Epithelial cell of proximal tubule (primary cell): ENCODE measurements at regions not wholly inside any gene's neighbourhood (a gene's known extent, or its start where the extent isn't known, plus 50 kb on each side); places are given as distances from the start of the nearest gene placed in this dataset.
A peak's percentile ranks its signal among the peaks of the same experiment; 100 is the strongest.

ENCODE experiments used
- DNase-seq: peaks from one replicate; pipeline ENCODE4 v3.0.0-alpha.2; 2011; ENCODE audit warnings: low read depth
- H3K4me3 ChIP-seq: 2 replicates; pipeline ENCODE4 v1.5.1; 2011; ENCODE audit warnings: low read depth, mild to moderate bottlenecking, low read length
- TF ChIP-seq, protein P1 (sequence below): conservative IDR thresholded peaks from 2 replicates; pipeline ENCODE4 v1.5.1; 2012; ENCODE audit warnings: low read depth, mild to moderate bottlenecking, low read length

DNA sequence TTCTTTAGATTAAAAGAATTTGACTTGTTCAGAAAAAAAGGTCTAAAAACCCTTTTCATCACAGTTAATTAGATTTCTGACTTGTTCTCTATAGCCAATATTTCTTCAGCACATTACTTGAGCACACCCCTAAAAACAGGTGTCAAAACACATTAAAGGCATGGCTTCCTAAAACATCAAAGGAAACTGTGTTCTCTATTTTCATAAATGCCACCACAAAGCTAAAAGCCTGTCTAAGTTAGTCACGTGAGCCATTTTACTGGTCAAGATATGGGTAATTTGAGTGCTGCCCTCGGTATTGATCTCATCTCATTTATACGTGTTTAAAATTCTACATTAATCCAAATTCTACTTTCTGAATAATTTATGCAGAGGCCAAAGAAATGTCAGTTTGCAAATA, 580.5 kb downstream of the HAO1 start:
- no peak for DNase-seq
- TF ChIP-seq, protein P1, sequence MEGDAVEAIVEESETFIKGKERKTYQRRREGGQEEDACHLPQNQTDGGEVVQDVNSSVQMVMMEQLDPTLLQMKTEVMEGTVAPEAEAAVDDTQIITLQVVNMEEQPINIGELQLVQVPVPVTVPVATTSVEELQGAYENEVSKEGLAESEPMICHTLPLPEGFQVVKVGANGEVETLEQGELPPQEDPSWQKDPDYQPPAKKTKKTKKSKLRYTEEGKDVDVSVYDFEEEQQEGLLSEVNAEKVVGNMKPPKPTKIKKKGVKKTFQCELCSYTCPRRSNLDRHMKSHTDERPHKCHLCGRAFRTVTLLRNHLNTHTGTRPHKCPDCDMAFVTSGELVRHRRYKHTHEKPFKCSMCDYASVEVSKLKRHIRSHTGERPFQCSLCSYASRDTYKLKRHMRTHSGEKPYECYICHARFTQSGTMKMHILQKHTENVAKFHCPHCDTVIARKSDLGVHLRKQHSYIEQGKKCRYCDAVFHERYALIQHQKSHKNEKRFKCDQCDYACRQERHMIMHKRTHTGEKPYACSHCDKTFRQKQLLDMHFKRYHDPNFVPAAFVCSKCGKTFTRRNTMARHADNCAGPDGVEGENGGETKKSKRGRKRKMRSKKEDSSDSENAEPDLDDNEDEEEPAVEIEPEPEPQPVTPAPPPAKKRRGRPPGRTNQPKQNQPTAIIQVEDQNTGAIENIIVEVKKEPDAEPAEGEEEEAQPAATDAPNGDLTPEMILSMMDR: no peak
- H3K4me3 ChIP-seq: no peak overlapping the region

DNA sequence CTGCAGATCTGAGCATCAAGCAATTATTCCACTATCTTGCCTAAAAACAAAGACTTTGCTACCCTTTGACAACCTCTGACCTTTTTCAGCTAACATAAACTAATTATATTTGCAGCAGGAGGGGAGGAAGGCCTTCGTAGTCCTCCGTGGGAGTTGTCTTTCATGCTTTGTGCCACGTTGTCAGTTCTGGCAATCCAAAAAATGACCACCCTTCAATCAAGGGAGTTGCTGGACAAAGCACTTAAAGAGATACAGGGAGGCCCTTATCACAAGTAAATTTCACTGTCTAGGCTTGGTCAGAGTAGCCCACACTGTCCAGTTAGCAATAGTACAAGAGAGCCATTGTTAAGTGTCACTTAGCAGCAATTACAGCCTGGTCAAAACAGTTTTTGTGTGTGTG, 578.9 kb downstream of the HAO1 start:
- TF ChIP-seq, protein P1: no peak
- no peak for DNase-seq
- H3K4me3 ChIP-seq: no peak overlapping the region

DNA sequence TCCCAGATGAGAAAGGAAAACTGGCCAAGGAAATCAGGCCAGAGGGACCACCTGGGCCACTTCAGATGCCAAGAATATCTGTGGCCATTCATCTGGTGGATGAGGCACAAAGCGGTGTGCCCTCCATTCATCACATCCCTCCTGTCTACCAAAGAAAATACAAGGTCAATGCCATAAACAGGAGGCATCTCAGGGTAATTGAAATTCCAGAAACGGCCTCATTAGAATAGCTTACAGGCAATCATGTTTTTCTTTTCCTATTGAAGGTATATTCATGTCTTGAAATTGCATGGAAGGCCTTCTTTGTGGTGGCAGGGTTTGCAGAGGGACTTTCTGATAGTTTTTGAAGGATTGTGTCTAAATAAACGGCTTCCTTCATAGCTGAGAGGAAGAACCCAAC, 578.3 kb downstream of the HAO1 start:
- TF ChIP-seq, protein P1: no peak
- no peak overlapping the region for H3K4me3 ChIP-seq
- no peak for DNase-seq

DNA sequence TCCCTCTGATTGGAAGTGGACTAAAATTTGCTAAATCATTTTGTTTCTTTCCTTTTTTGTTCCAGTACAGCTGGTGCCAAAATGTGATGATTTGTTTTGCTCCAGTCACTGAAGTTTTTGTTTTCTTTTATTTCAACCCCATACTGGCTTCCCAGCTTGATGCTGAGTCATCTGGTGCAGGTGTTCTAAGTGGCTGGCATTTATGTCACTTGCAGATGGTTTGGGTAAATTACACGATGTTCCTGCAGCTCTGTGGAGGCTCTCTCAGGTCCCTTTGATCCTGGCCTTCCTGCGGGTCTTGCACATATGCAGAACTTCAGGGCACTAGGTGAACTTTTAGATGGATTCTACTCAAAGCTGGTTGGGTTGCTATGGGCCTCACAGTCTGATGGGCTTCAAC, 577.7 kb downstream of the HAO1 start:
- no peak for DNase-seq
- TF ChIP-seq, protein P1: no peak

DNA sequence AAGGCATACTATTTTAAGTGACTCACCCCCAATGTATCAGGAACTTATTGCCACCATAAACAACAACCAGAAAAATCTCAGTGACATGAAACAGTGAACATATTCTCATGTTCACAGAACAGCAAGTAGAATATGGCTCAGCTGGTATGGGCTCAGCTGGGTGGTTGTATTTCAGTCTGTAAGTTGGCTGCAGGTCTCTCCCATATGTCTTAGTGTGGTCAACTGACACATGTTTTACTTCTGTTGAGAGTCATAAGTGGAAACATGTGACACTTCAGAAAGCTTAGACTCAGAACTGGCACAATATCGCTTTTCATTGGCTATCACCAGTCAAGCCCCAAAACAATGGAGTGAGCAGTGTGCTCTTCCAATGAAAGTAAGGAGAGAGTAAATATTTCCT, 574.1 kb downstream of the HAO1 start:
- H3K4me3 ChIP-seq: no peak overlapping the region
- TF ChIP-seq, protein P1: no peak
- DNase-seq: no peak

More for the DNA sequence above, 577.7 kb downstream of the HAO1 start:
- H3K4me3 ChIP-seq: no peak overlapping the region

DNA sequence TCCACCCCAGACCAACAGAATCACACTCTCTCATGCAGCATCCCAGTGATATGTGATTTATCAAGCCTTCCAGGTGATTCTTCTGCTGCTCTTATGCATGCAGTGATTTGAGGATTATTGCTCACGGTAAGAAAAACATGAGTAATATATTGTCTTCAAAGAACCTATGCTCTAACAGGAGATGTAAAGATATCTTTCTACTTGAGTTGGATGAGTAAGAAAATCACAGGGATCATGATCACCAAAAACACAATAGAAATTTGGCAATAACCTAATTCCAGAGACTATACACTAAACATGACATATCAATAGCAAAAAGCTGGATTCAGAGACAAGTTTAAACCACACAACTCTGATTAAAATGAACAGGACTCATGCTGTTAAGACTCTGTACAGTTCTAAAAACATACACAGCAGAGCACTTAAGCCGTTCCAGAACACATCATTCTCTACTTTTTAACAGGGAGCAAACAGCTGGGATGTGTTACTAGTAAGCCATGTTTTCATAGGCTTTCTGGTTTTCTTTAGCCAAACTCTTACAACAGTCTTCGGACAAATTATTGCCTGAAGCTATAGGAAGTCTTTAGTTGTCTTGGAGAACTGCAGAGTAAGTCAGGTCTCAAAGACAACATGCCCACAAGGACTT, 568.6 kb downstream of the HAO1 start:
- TF ChIP-seq, protein P1: no peak
- H3K4me3 ChIP-seq: no peak overlapping the region
- DNase-seq: no peak

DNA sequence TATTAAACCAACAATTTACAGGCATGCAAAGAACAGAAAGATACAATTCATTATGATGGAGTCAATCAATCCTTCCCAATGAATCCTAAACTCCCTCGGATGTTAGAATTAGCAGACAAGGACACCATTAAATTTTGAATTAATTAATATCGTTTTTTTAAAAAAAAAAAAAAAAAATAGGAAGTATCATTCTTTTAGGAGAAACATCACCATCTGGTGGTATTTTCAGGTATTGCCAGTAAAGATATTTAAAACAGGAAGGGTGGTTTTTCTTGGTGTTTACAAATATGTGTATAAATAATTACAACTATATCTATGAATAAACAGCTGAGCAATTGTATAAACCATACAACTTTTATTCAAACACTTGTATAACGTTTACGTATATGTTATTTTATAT, 564.4 kb downstream of the HAO1 start:
- DNase-seq: no peak
- TF ChIP-seq, protein P1: peak; percentile 44
- H3K4me3 ChIP-seq: no peak overlapping the region
